RCC 7860 (cell line): ENCODE measurements at regions not wholly inside any gene's neighbourhood (a gene's known extent, or its start where the extent isn't known, plus 50 kb on each side); places are given as distances from the start of the nearest gene placed in this dataset.
A peak's percentile ranks its signal among the peaks of the same experiment; 100 is the strongest.

Source experiments
- DNase-seq: peaks from one replicate; pipeline ENCODE4 v3.0.0-alpha.2; 2015; ENCODE audit warnings: low spot score
- FAIRE-seq: peaks from 2 replicates; lab custom pipeline; 2012; peaks lifted over from hg19 to GRCh38; lab: Jason Lieb, UNC

DNA sequence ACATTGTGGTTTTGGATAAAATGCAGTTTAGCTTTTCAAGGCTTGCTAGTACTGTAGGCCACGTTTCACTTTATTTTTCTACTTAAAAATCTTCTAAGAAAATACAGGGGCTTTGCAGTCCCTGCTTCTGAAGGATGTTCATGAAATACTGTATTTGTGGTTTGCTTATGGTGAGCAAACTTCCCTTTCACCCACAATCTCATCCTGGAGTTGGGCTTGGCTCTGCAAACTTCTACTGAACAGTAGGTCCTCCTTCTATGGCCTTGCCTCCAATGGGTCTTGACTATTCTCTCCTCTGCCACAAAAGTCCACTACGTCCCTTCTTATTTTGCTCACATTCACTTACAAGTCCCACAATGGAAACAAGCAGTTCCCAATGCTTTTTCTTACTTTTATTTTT, 502.7 kb upstream of the KLF4 start:
- FAIRE-seq = no peak
- no peak for DNase-seq

DNA sequence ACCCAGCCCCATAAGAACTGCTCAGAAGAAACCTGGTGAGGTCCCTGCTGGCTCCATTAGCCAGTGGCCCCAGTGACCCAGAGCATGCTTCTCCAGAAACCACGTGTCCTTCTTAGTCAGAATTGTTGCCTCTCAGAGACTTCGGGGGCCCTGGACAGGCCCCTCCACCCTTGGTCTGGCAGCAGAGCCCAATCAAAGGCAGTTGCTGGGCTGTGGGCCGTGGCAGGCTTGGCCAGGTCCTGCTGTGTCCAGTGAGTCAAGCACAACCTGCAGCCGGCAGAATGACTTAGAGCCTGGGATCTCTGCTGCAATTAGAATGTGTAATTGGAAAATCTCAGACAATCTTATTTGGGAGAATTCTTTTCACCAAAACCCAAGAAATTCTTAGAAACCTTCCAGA, 502.0 kb upstream of the KLF4 start:
- FAIRE-seq (no peak), DNase-seq (no peak)

DNA sequence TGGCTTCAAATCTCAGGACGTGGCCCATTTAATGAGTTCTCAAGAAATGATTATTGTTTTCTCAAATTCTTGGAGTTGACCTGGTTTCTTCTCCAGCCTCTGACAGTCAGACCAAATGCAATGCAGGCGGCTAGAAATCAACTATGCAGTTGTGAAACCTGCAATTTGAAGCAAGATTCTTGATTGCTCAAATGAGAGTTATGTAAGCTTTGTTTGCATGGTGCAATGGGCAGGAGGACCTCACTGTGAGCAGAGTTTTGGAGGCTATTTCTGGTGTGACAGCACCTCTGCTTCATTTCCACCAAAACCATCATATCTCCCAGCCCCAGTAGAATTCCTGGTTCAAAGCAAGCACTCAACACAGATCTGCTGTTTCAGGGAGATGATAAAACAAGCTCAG, 500.0 kb upstream of the KLF4 start:
- no peak for DNase-seq
- no peak for FAIRE-seq

DNA sequence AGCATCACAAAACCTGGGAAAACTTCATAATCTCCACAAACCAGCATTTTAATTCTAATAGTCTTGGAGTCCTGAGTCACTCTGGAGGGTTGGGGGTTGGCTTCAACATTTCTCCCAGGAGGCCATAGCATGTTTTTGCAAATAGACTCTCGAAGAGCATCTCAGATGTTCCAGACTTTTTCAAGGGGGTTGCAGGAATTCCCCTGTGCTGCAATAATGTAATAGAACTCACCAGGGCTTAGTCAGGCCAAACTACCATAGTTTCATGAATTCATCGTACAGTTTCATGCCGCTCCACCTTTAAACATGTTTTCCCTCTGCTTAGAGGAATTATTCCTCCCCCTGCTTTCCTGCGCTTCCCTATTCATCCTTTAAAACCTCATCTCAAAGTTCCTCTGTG, 499.5 kb upstream of the KLF4 start:
- FAIRE-seq = no peak

DNA sequence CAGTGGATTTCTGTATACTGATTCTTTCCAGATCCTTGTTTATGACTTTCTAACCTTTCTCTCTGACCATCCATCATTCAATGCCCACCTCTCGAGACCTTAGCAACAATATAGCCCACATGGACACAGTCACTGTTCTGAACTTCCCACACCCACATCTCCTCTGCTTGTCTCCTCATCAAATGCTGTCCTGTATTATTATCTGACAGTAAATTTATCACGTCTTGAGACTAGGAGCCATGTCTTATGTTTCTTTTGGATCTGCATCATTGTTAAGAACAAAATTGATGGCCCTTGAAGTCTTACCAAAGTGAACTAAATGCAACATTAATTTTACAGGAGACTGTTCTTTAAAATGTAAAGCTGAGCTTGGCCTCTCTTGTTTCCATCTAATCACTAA, 495.4 kb upstream of the KLF4 start:
- no peak for FAIRE-seq
- DNase-seq = no peak

More for the DNA sequence above, 499.5 kb upstream of the KLF4 start:
- DNase-seq = no peak

DNA sequence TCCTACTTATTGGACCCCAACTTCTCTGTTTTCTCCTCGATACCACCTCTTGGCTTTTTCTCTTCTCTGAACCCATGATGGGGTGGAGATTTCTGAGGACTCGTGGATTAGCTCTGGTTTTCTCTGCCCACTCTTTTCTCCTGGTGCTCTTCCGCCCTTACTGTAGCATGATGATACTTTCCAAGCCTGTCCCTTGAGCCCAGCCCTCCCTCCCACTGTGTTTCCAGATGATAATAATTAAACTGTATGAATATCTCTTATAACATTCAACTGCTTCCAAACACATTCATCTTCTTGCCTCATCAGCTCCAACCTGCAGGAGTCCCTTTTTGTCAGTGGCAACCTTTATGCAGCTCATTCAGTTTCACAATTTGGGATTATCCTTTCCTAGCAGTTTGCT, 494.2 kb upstream of the KLF4 start:
- no peak for FAIRE-seq

DNA sequence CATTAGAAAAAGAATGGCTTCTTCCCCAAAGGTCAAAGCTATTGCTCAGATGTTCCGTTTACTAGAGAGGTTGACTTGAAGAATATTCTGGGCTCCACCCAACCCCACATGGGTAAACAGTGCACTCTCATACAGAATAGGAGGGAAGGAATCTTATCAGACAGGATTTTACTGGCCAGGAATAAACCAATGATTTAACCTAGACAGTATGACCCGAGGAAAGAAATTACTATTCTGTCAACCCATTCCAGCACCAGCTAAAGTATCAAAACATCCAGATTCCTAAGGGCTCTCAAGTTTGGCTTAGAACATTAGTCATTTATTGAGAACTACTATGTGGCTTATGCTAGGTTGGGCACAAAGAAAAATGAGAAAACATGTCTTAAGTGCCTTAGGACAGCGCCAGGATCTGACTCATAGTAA, 493.6 kb upstream of the KLF4 start:
- FAIRE-seq (no peak), DNase-seq (no peak)

More for the DNA sequence above, 494.2 kb upstream of the KLF4 start:
- no peak for DNase-seq

DNA sequence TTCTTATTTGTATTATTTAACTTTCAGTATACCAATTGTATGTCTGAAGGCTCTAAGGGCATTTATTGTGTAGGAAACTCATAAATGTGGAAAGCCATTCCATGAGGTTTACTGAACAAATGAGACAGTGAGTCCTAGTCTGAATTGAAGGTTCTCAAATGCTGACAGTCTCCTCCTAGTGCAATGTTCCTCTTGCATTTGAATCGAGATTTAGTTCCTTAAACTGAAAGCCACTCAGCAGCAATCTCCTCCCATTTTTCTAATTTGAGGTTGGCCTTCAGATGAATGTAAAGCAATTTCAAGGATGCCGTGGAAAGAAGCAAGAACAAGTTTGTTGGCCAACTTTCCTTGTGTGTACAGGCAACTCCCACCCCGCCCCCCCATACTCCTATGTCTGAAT, 493.2 kb upstream of the KLF4 start:
- DNase-seq = no peak
- no peak for FAIRE-seq

DNA sequence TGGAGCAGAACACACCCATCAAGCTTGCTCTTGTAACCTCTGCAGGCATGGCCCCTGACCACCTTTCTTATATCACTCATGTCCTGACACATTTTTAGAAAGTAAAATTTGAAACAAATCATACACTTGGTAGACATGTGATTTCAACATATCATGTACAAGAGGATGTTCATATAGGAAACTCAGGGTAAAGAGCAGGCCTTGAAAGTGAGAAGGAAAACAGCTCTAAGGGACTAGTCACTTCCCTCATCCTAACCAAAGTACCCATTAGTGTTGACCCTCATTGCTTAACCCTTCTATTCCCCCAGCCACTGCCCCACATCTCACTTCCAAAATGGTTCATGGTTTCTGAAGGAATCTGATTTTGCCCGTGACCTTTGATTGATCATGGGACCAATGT, 492.4 kb upstream of the KLF4 start:
- FAIRE-seq (no peak), DNase-seq (no peak)

DNA sequence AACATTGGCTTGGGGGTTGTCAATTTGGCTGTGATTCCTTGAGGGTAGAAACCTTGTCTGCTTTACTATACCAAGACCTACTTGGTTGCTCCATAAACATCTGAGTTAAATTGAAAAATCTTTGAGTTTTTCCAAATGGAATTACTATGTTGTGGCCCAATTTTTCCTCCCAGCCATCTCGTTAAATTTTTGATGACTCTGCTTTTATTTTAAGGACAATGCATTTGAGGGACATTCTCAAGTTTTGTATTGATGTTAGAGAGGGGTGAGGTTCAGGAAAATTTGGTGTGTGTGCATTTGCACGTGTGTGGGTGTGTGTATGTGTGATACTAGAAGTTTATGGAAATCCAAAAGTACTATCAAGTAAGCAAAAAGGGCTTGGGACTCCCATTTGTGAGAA, 491.4 kb upstream of the KLF4 start:
- DNase-seq (no peak), FAIRE-seq (no peak)

DNA sequence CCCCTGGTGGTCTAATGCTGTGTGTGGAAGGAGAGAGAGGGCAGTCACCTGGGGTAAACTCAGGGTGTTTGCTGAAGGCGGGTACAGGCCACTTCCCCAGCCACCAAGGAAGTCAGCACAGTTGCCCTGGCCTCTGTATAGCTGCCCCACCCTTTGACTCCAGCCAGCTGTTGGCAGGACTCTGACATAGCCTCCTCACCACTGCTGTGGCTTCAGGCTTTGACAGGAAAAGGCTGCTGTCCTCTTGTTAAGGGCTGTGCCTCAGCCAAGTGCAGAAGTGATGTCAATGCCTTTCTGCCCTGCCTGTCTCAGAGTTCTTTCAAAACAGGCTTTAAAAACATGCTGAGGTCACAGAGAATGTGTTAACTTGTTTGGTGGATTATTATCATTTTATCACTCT, 487.2 kb upstream of the KLF4 start:
- FAIRE-seq = no peak

DNA sequence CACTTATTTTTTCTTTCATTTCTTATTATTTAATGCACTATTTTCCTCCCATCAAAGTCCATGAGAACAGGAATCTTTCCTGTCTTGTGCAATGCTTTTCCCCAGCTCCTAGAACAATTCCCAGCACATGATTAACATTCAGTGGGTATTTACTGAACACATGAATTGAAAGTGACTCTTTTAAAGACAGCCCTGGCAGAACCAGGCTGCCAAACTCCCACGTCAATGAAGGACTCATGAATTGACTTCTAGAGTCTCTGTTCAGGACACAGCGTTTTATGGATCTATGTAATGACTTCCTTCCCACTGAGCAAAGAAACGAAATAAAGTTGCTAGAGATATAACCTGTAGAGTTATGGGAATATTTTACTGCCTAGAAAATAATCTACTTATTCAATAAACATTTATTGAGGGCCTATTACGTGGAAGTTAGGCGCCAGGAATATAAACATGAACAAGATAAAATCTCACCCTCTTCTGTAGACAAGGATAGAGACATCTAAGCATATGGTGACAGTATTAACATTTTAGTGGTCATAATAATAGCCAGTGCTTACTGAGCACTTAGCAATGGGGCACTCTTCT, 485.9 kb upstream of the KLF4 start:
- no peak for DNase-seq
- no peak for FAIRE-seq

More for the DNA sequence above, 487.2 kb upstream of the KLF4 start:
- DNase-seq = no peak

DNA sequence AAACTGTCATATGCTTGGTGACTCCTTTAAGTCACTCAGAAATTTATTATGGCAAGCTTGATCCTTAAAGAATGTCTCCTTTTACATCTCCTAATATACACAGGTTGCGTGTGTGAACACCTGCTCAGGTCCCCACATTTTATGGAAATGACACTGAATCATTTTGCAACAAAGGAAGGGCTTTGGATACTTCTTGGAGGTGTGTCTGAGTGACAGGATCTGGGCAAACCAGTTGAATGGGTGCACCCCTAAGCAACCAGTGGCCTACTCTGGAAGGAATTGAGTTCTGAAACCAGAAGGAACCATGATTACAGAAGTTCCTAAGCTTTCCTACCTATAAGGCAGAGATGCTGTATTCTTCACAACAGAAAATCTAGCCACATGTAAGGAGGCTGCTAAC, 483.9 kb upstream of the KLF4 start:
- FAIRE-seq = no peak

DNA sequence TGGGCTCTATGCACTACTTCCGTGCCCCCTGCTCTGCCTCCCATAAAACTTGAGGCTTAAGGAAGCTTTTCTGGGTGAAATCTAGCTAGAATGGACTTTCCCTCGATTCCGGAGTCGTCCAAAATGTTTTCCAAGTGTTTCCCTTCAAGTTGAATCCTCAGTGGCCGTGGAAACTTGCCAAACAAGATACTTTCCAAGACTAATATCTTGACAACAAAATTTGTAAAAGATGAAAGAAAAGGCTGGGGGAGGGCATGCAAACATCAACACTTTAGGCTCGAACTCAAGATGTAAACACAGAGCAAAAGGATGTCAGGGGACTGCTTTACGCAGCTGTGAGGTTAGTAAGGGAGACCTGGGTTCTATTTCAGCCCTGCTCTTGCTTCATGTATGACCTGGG, 482.8 kb upstream of the KLF4 start:
- DNase-seq (no peak), FAIRE-seq (no peak)

More for the DNA sequence above, 483.9 kb upstream of the KLF4 start:
- no peak for DNase-seq

DNA sequence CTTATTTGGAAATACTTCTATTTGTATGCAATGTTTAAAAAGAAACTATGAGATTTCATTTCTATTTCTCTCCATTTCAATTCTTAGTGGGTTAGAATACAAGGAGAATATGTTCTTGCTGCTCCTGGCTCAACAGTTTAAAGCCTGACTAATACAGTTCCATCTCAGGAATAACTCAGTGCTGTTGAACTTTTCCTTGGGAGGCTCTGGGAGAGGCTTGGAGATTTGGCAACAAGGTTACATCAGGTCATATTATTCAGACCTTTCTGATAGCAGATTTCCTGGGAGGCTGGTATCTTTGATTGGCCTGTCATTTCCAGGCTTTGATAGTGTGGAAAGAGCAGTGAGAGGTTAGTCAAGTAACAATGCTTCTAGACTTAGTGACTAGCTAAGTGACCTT, 481.7 kb upstream of the KLF4 start:
- FAIRE-seq (no peak), DNase-seq (no peak)

DNA sequence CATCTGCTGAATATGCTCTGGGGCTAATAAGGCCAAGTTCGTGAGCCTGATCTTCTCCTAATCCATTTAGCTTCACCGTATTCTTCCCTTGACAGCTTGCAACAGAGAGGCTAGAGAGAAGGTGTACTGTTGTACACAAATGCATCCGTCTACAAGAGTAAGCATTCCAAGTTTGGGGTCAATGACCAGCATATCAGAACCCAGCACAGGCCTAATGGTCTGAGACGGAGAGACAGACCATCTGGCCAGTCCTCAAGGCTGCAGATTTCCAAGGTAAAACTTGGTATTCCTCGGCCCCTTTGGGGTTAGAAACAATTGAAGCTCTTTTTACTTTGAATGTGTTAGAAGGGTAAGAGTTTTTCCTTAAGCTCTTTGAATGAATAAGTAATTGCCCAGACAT, 481.2 kb upstream of the KLF4 start:
- DNase-seq (no peak), FAIRE-seq (no peak)

DNA sequence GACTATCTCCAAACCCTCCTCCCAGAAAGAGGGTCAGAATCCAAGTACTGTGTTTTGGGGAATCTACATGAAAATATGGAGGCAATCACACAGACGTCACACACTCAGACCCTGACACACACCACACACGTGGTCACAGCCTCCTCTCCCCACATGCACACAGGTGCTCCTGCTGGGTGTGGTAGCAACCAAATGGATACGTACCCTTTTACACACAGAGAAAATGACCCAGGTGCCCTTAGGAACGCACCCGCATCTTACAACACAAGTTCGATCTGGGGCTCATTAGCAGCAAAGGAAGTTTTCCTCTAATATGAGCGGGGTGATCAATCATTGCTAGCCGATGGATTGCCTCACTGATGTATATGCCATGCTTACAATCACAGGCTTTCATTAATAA, 480.2 kb upstream of the KLF4 start:
- DNase-seq (no peak), FAIRE-seq (no peak)

DNA sequence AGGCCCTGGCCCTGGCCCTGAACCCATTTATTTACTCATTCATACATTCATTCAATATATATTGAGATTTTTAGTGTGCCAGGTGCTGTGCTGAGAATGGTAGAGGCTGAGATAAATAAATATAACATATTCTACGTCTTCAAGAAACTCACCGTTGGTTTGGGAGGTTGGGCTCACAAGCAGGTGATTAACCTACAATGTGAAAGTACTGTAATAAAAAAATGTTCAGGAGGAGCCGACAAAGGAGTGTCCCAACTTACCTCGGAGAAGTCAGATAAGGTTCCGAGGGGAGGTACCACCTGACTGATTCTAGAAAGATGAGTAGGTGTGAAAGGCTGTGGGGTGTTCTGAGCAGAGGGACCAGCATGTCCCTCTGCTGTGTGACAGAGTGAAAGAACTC, 479.6 kb upstream of the KLF4 start:
- no peak for DNase-seq
- no peak for FAIRE-seq

DNA sequence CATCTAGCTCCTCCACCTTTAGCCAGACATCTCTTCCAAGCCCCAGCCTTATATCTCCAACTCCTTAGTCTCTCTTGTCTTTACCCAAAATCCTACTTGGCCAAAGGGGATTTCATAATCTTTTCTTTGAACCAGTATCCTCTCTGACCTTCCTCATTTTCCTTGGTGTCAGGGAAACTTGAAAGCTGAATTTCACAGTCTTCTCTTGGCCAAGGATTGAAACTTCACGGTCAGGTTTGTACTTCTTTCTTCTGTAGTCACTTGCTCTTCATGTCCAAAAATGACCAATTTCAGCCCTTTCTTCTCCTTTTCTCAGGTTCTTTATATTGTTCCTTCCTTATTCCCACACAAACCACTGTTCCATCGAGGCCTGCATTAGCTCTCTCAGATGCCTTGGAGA, 473.7 kb upstream of the KLF4 start:
- FAIRE-seq (no peak), DNase-seq (no peak)

DNA sequence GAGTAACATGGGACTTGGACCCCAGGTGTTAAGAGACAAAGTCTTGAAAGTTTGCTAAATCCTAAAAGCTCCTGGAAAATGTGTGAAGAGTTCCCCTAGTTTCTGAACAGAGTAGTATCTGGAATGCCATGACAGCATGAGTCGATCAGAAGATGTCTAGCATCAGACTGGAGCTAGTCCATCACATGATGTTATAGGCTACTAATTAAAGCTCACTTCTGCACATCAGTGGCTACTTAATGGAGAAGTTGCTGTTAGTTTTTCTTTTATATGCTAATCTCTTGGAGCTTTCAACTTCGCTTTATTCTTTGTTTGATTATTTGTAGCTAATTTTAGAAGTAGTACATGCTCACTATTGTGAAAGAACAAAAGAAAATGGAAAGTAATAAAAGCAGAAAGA, 471.3 kb upstream of the KLF4 start:
- FAIRE-seq (no peak), DNase-seq (no peak)

DNA sequence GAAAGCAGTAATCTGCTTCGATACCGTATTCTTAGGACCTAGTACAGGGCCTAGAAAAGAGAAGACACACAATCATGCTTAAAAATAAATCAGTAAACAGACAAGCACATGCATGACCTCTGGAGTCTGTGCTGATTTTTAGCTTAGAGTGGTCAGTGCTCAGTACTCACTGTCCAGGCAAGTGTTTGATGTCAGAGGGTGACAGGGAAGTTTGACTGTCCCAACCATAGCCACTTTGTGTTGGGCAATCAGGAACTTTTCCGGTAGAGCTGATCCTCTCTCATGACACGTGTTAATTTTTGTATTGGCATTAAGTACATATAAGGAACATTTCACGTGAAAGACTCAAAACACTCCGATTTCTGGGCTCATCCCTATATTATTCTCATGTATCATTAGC, 464.7 kb upstream of the KLF4 start:
- FAIRE-seq = no peak

DNA sequence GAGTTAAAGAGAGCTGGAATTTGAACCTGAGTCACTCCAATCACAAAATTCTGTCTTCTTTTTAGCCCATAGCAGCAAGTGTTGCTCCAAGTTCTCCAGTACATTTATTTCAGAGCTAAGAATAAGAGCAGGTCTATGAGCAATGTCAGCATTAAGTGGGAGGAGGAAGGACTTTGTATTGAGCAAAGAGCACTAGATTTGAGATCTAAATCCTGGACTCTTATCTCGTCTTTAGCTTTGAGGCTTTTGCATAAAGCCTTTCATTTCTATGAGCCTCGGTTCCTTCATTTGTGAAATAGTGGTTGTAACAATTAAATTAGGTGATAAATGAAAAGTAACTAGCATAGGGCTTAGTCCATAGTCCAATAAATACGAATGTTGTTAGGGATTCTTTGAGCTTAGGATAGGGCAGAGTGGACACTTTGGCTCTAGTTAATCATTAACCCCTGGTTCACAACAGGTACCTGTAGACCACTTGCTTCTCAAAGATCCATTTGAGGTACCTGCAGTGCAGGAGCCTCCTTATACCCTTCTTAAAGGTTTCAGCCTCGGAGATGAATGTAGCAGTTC, 464.1 kb upstream of the KLF4 start:
- FAIRE-seq = no peak
- no peak for DNase-seq

More for the DNA sequence above, 464.7 kb upstream of the KLF4 start:
- no peak for DNase-seq

DNA sequence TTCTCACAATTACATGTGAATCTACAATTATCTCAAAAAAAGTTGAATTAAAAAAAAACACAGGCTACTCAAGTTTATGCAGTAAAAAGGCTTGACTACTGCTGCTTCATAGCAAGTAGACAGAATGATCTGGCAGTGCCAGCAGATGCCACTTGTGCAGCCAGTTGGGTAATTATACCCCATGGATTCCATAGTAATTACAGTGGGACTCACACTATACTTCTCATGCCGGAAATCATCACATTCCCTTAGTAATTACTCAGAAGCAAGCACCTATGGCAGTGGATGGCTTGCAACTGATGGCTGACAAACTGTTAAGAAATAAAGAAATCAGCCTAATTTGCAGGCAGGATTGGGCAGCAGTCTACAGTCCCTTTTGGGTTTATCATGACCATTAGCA, 463.2 kb upstream of the KLF4 start:
- FAIRE-seq = no peak

More for the DNA sequence above, 463.2 kb upstream of the KLF4 start:
- DNase-seq = peak; percentile 47
